ENCODE measurements at regions not wholly inside any gene's neighbourhood (a gene's known extent, or its start where the extent isn't known, plus 50 kb on each side); places are given as distances from the start of the nearest gene placed in this dataset.

DNA sequence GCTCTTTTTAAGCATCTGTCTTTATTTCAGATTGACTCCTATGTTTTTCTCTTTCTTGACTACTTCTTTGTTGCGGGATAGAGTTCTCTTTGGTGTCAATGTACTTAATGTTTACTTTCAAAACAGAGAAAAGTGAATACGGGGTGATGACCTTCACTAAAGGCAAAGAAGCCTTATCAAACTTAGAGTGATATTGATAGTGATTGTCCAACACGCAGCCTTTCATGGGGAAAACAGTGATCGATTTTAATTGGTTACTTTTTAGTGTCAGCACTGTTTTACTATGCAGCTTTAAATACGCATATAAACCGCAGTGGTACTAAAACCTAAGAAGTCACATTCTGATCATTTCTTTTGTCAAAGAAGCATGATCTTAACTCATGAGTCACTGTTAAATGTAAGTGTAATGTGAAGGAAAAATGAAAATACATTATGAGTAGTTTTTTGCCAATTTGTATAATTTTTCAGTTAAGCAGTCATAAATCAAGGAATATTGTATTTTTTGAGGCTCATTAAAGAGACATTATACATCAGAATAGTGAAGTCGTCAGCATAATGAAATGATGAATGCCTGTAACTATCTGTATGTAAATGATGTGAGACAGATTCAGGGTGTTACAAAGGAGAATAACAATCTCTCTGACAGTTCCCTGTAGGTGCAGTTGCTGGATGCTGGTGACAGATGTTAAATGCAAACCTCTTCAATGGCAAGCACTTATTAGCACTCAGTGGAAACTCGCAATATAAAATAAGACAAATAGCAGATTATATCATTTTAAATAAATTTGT is 2082.8 kb upstream of the TENM3 start:
- TF ChIP-seq GABPA (IDR thresholded peaks at IDR 0.05; ENCODE audit: low read depth) (no peak), POLR2AphosphoS5 (IDR thresholded peaks at IDR 0.05; ENCODE audit: low read depth) (no peak), SPI1 (IDR thresholded peaks at IDR 0.05; ENCODE audit: borderline replicate concordance, low read depth) (no peak)
- TF ChIP-seq, protein P1, sequence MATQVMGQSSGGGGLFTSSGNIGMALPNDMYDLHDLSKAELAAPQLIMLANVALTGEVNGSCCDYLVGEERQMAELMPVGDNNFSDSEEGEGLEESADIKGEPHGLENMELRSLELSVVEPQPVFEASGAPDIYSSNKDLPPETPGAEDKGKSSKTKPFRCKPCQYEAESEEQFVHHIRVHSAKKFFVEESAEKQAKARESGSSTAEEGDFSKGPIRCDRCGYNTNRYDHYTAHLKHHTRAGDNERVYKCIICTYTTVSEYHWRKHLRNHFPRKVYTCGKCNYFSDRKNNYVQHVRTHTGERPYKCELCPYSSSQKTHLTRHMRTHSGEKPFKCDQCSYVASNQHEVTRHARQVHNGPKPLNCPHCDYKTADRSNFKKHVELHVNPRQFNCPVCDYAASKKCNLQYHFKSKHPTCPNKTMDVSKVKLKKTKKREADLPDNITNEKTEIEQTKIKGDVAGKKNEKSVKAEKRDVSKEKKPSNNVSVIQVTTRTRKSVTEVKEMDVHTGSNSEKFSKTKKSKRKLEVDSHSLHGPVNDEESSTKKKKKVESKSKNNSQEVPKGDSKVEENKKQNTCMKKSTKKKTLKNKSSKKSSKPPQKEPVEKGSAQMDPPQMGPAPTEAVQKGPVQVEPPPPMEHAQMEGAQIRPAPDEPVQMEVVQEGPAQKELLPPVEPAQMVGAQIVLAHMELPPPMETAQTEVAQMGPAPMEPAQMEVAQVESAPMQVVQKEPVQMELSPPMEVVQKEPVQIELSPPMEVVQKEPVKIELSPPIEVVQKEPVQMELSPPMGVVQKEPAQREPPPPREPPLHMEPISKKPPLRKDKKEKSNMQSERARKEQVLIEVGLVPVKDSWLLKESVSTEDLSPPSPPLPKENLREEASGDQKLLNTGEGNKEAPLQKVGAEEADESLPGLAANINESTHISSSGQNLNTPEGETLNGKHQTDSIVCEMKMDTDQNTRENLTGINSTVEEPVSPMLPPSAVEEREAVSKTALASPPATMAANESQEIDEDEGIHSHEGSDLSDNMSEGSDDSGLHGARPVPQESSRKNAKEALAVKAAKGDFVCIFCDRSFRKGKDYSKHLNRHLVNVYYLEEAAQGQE (IDR thresholded peaks at IDR 0.05; ENCODE audit: insufficient replicate concordance, low read depth) = no peak
- TF ChIP-seq, protein P2, sequence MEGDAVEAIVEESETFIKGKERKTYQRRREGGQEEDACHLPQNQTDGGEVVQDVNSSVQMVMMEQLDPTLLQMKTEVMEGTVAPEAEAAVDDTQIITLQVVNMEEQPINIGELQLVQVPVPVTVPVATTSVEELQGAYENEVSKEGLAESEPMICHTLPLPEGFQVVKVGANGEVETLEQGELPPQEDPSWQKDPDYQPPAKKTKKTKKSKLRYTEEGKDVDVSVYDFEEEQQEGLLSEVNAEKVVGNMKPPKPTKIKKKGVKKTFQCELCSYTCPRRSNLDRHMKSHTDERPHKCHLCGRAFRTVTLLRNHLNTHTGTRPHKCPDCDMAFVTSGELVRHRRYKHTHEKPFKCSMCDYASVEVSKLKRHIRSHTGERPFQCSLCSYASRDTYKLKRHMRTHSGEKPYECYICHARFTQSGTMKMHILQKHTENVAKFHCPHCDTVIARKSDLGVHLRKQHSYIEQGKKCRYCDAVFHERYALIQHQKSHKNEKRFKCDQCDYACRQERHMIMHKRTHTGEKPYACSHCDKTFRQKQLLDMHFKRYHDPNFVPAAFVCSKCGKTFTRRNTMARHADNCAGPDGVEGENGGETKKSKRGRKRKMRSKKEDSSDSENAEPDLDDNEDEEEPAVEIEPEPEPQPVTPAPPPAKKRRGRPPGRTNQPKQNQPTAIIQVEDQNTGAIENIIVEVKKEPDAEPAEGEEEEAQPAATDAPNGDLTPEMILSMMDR (IDR thresholded peaks at IDR 0.05; ENCODE audit: insufficient read depth, low read length) = no peak
- Histone ChIP-seq H3K27me3 (ENCODE audit: insufficient read depth, poor library complexity, severe bottlenecking) (no peaks in the 10 kb centered on the region), H3K27ac (replicated peaks) (no peak overlapping the region), H3K4me3 (replicated peaks; ENCODE audit: insufficient read depth, low read length) (no peak overlapping the region)
- no peak for DNase-seq (ENCODE audit: low read depth in 1 of 2, low spot score in 1 of 2)

DNA sequence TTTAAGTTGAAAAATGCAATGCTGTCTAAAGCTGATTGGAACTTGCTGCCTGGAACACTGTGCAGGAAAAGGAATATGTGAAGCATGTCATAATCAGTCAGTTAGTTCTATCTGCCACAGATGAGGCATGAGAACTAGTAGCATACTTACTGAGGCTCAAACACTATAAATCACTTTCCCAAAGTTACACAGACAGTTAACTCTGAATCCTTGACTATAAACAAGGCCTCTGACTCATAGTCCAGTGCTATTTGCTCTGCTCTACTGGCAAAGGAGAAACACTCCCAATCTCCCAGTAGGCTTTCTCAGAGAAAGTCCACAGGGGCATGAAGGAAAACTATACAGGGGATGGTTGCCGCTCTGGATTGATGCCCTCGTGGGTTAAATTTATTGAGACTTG is 2078.4 kb upstream of the TENM3 start:
- no peak for DNase-seq (ENCODE audit: low read depth in 1 of 2, low spot score in 1 of 2)
- Histone ChIP-seq H3K27me3 (ENCODE audit: insufficient read depth, poor library complexity, severe bottlenecking) (no peaks in the 10 kb centered on the region), H3K27ac (replicated peaks) (no peak overlapping the region), H3K4me3 (replicated peaks; ENCODE audit: insufficient read depth, low read length) (no peak overlapping the region)
- TF ChIP-seq, protein P1 (IDR thresholded peaks at IDR 0.05; ENCODE audit: insufficient replicate concordance, low read depth) = no peak
- TF ChIP-seq GABPA (IDR thresholded peaks at IDR 0.05; ENCODE audit: low read depth) (no peak), POLR2AphosphoS5 (IDR thresholded peaks at IDR 0.05; ENCODE audit: low read depth) (no peak), SPI1 (IDR thresholded peaks at IDR 0.05; ENCODE audit: borderline replicate concordance, low read depth) (no peak)
- TF ChIP-seq, protein P2 (IDR thresholded peaks at IDR 0.05; ENCODE audit: insufficient read depth, low read length) = no peak

DNA sequence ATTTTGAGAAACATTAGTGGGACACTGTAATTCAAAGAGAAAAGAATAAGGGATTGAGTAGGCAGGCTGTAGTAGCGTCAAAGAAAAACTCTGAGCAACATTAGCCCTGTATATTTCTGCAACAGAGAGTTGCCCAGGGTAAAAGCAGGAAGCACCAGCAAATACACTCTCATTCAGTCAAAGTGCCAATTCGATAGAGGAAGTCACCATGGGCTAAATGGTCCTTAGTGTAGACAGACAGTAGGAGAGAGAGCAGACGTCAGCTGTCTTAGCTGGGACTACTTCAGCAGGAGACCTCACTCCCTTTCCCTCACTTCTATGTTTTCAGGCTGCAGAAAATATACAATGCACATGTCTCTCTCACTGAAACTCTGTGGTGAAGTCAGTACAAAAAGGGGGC is 2073.8 kb upstream of the TENM3 start:
- Histone ChIP-seq H3K27me3 (ENCODE audit: insufficient read depth, poor library complexity, severe bottlenecking) (no peaks in the 10 kb centered on the region), H3K27ac (replicated peaks) (no peak overlapping the region), H3K4me3 (replicated peaks; ENCODE audit: insufficient read depth, low read length) (no peak overlapping the region)
- peak; percentile 67; the same call in 1 of the 2 replicates for TF ChIP-seq SPI1 (IDR thresholded peaks at IDR 0.05; ENCODE audit: borderline replicate concordance, low read depth)
- TF ChIP-seq, protein P2 (IDR thresholded peaks at IDR 0.05; ENCODE audit: insufficient read depth, low read length) = no peak
- peak in 1 of 2 experiments; percentile 22 for DNase-seq (ENCODE audit: low read depth in 1 of 2, low spot score in 1 of 2)

All from HL-60 (cell line).